ENCODE measurements at regions not wholly inside any gene's neighbourhood (a gene's known extent, or its start where the extent isn't known, plus 50 kb on each side); places are given as distances from the start of the nearest gene placed in this dataset.

GRCh38 chr16:86709902-86710601, 131.7 kb downstream of the FOXL1 start:
- TF ChIP-seq CTCF (IDR thresholded peaks at IDR 0.05), result no peak
- no peak for TF ChIP-seq POLR2A (IDR thresholded peaks at IDR 0.05)
- no peak for DNase-seq
- Histone ChIP-seq H3K4me3 (no peak overlapping the region), H3K9me3 (no peaks in the 10 kb centered on the region), H3K27me3 (no peaks in the 10 kb centered on the region), H3K36me3 (ENCODE audit: low read depth, missing control alignments) (no peaks in the 10 kb centered on the region), H3K4me1 (no peaks in the 10 kb centered on the region), H3K27ac (no peak overlapping the region)
- intact Hi-C loops (cut with DNase I; ENCODE audit: low total_unique reads), result no loop called here
- 89 to 92% methylated on average over 26 to 31 of the region's 31 CpGs for WGBS, 2 donors

GRCh38 chr16:86710602-86710950, 132.2 kb downstream of the FOXL1 start:
- Histone ChIP-seq H3K27ac (no peak overlapping the region), H3K27me3 (no peaks in the 10 kb centered on the region), H3K4me1 (no peaks in the 10 kb centered on the region), H3K9me3 (no peaks in the 10 kb centered on the region), H3K36me3 (ENCODE audit: low read depth, missing control alignments) (no peaks in the 10 kb centered on the region), H3K4me3 (no peak overlapping the region)
- no peak for DNase-seq
- 71 to 88% methylated on average over 6 to 8 of the region's 8 CpGs for WGBS, 2 donors
- TF ChIP-seq POLR2A (IDR thresholded peaks at IDR 0.05), result no peak
- intact Hi-C loops (cut with DNase I; ENCODE audit: low total_unique reads), result no loop called here

- H3K4me3 ChIP-seq, result no peak overlapping the region
Measured at GRCh38 chr16:86712158-86713009, 134.0 kb downstream of the FOXL1 start.

GRCh38 chr16:86713021-86713631, 134.8 kb downstream of the FOXL1 start:
- WGBS, 2 donors, result 84 to 89% methylated on average over 14 to 25 of the region's 25 CpGs
- Histone ChIP-seq H3K9me3 (no peaks in the 10 kb centered on the region), H3K4me1 (no peaks in the 10 kb centered on the region), H3K27ac (no peak overlapping the region), H3K4me3 (no peak overlapping the region), H3K27me3 (no peaks in the 10 kb centered on the region), H3K36me3 (ENCODE audit: low read depth, missing control alignments) (no peaks in the 10 kb centered on the region)
- no peak for TF ChIP-seq CTCF (IDR thresholded peaks at IDR 0.05)
- TF ChIP-seq POLR2A (IDR thresholded peaks at IDR 0.05), result no peak
- no peak for DNase-seq
- intact Hi-C loops (cut with DNase I; ENCODE audit: low total_unique reads), result no loop called here

More at GRCh38 chr16:86712158-86713009, 134.0 kb downstream of the FOXL1 start:
- DNase-seq, result no peak
- no peak for TF ChIP-seq POLR2A (IDR thresholded peaks at IDR 0.05)
- TF ChIP-seq CTCF (IDR thresholded peaks at IDR 0.05), result no peak
- Histone ChIP-seq H3K27ac (no peak overlapping the region), H3K9me3 (no peaks in the 10 kb centered on the region), H3K27me3 (no peaks in the 10 kb centered on the region), H3K4me1 (no peaks in the 10 kb centered on the region), H3K36me3 (ENCODE audit: low read depth, missing control alignments) (no peaks in the 10 kb centered on the region)
- WGBS, 2 donors, result 87 to 91% methylated on average over 10 to 12 of the region's 18 CpGs
- intact Hi-C loops (cut with DNase I; ENCODE audit: low total_unique reads), result no loop called here

- Histone ChIP-seq H3K27ac (no peak overlapping the region), H3K4me1 (no peaks in the 10 kb centered on the region), H3K9me3 (no peaks in the 10 kb centered on the region), H3K4me3 (no peak overlapping the region), H3K27me3 (no peaks in the 10 kb centered on the region), H3K36me3 (ENCODE audit: low read depth, missing control alignments) (no peaks in the 10 kb centered on the region)
- TF ChIP-seq CTCF (IDR thresholded peaks at IDR 0.05), result no peak
- no peak for TF ChIP-seq POLR2A (IDR thresholded peaks at IDR 0.05)
- WGBS, 2 donors, result 70 to 77% methylated on average over 4 of the region's 4 CpGs
- intact Hi-C loops (cut with DNase I; ENCODE audit: low total_unique reads), result no loop called here
- no peak for DNase-seq
Measured at GRCh38 chr16:86714166-86714565, 135.8 kb downstream of the FOXL1 start.
